ENCODE measurements at regions not wholly inside any gene's neighbourhood (a gene's known extent, or its start where the extent isn't known, plus 50 kb on each side); places are given as distances from the start of the nearest gene placed in this dataset.
"Not testable (repeated sequence)": the region's sequence is repeated elsewhere in the genome, so short reads cannot be mapped to it uniquely, and the experiment has no call there.

GRCh38 chr10:44749151-44749550 is 162.0 kb upstream of the TMEM72 start:
- no peak for DNase-seq

GRCh38 chr10:44752451-44753441 is 158.4 kb upstream of the TMEM72 start:
- DNase-seq: no peak

GRCh38 chr10:44754355-44754754 is 156.8 kb upstream of the TMEM72 start:
- not testable (repeated sequence) for DNase-seq

GRCh38 chr10:44755481-44755880 is 155.7 kb upstream of the TMEM72 start:
- DNase-seq: no peak

- DNase-seq: no peak
Observed at GRCh38 chr10:44756216-44756615, 154.9 kb upstream of the TMEM72 start.

GRCh38 chr10:44757551-44758205 is 153.5 kb upstream of the TMEM72 start:
- DNase-seq: no peak

- no peak for DNase-seq
Observed at GRCh38 chr10:44759122-44759521, 152.0 kb upstream of the TMEM72 start.

- DNase-seq: no peak
Observed at GRCh38 chr10:44760513-44760912, 150.6 kb upstream of the TMEM72 start.

- no peak for DNase-seq
Observed at GRCh38 chr10:44761076-44761475, 150.1 kb upstream of the TMEM72 start.

GRCh38 chr10:44763331-44763730 is 147.8 kb upstream of the TMEM72 start:
- DNase-seq: no peak

- no peak for DNase-seq
Observed at GRCh38 chr10:44765299-44765698, 145.8 kb upstream of the TMEM72 start.

GRCh38 chr10:44766631-44767030 is 144.5 kb upstream of the TMEM72 start:
- DNase-seq: no peak

- no peak for DNase-seq
Observed at GRCh38 chr10:44769450-44769849, 141.7 kb upstream of the TMEM72 start.

GRCh38 chr10:44771233-44771995 is 139.7 kb upstream of the TMEM72 start:
- DNase-seq: no peak

- DNase-seq: no peak
Observed at GRCh38 chr10:44773565-44773964, 137.6 kb upstream of the TMEM72 start.

GRCh38 chr10:44774676-44775401 is 136.3 kb upstream of the TMEM72 start:
- no peak for DNase-seq

- DNase-seq: no peak
Observed at GRCh38 chr10:44775402-44775741, 135.8 kb upstream of the TMEM72 start.

- no peak for DNase-seq
Observed at GRCh38 chr10:44776181-44776580, 135.0 kb upstream of the TMEM72 start.

- no peak for DNase-seq
Observed at GRCh38 chr10:44779511-44779910, 131.6 kb upstream of the TMEM72 start.

- DNase-seq: no peak
Observed at GRCh38 chr10:44780426-44780825, 130.7 kb upstream of the TMEM72 start.

- no peak for DNase-seq
Observed at GRCh38 chr10:44781131-44781530, 130.0 kb upstream of the TMEM72 start.

- no peak for DNase-seq
Observed at GRCh38 chr10:44786286-44786850, 124.8 kb upstream of the TMEM72 start.

Measured in stimulated activated CD4-positive, alpha-beta T cell treated with anti-CD3 and anti-CD28 coated beads, Interleukin-1b, Interleukin-23, amount 100 ng/mL, for 48 hours (primary cell).